Thyroid gland (tissue), 4 donors: ENCODE measurements at regions not wholly inside any gene's neighbourhood (a gene's known extent, or its start where the extent isn't known, plus 50 kb on each side); places are given as distances from the start of the nearest gene placed in this dataset.

Experiments used
- DNase-seq, 2 donors: peaks; one replicate each; pipeline ENCODE4 v3.0.0-alpha.2; 2019
- H3K27ac ChIP-seq, 3 donors: fragments of 200-600 bp; sonication (generic); 1 replicate in 2 of 3; 2 replicates in 1 of 3; pipeline ENCODE4 v1.5.1; 2016 to 2019; ENCODE audit warnings: mild to moderate bottlenecking in 1 of 3, moderate library complexity in 1 of 3
- H3K27me3 ChIP-seq: fragments of 200-600 bp; sonication (generic); one replicate; pipeline ENCODE4 v1.5.1; 2019
- H3K36me3 ChIP-seq, 2 donors: fragments of 200-600 bp; sonication (generic); one replicate each; pipeline ENCODE4 v1.5.1; 2016 to 2019
- H3K4me1 ChIP-seq, 2 donors: fragments of 200-600 bp; sonication (generic); one replicate each; pipeline ENCODE4 v1.5.1; 2017 to 2019
- H3K4me3 ChIP-seq, 3 donors: fragments of 200-600 bp; sonication (generic); replicated peaks in 1 of 3; 1 replicate in 2 of 3; 2 replicates in 1 of 3; pipeline ENCODE4 v1.5.1; 2016; ENCODE audit warnings: mild to moderate bottlenecking in 1 of 3
- H3K9me3 ChIP-seq: fragments of 200-600 bp; sonication (generic); one replicate; pipeline ENCODE4 v1.5.1; 2017
- CTCF ChIP-seq, 6 experiments: fragments of 200-600 bp in 3 of 6; fragments of 450-650 bp in 3 of 6; sonication (generic) in 3 of 6; IDR thresholded peaks; one replicate each; pipeline ENCODE4 v1.5.1; 2016 to 2019; ENCODE audit warnings: antibody characterized with exemption in 6 of 6, mild to moderate bottlenecking in 2 of 6, inconsistent platforms in 1 of 6, moderate library complexity in 1 of 6
- POLR2A ChIP-seq, 2 donors: fragments of 450-650 bp; IDR thresholded peaks; one replicate each; pipeline ENCODE4 v1.6.1; 2017; ENCODE audit warnings: antibody characterized with exemption in 2 of 2, mild to moderate bottlenecking in 2 of 2, moderate library complexity in 1 of 2
- WGBS, 2 donors: methylation state at CpG; one replicate each; pipeline ENCODE4 v1.1.5; 2017; 5-methylcytosine and 5-hydroxymethylcytosine counted together
- intact Hi-C: fragments of 100-400 bp; cut with DNase I; formaldehyde crosslinking; loops from one replicate; pipeline ENCODE4 v1.15.1; 2023

DNA sequence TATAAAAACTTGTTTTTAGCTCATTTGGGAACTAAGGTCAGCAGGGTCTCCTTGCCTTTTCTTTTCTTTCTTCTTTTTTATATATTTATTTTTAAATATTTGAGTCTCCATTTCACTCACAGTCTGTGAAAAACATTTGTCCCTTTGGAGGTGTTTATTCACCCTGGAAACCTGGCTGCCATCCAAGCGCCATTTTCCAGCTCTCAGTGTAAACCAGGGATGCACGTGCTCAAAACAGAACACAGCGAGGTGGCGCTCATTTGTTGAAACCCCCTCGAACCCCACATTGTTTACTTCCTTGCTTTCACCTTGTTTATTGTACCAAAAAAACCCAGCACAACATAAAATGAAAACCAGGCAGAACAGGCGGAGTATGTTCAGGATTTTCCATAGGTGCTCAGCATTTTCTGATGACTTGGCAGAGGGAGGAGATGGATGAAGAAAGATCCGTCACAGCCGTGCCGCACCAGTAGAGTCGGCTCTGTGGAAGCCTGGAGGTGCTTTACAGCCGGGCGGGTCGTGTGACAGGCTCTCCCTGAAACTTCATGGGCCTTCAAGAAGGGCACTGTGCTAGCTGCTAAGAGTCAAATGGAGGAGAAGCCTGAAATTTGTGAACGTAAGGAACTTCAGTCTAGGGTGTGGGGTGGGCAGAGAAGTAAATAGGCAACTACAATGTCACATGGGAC is 284.4 kb downstream of the FOXL1 start:
- H3K9me3 ChIP-seq: no peaks in the 10 kb centered on the region
- H3K36me3 ChIP-seq: no peaks in the 10 kb centered on the region
- intact Hi-C loops: no loop called here
- DNase-seq: peak in 1 of 2 donors; percentile 14
- no peak overlapping the region for H3K4me3 ChIP-seq
- 53 to 55% methylated on average over 14 of the region's 14 CpGs for WGBS, 2 donors
- no peaks in the 10 kb centered on the region for H3K27me3 ChIP-seq
- no peak overlapping the region for H3K27ac ChIP-seq
- TF ChIP-seq CTCF (IDR thresholded peaks at IDR 0.05) (no peak), POLR2A (IDR thresholded peaks at IDR 0.05) (no peak)
- H3K4me1 ChIP-seq: no peaks in the 10 kb centered on the region

GRCh38 chr16:86863609-86864008 is 285.3 kb downstream of the FOXL1 start:
- Histone ChIP-seq H3K9me3 (no peaks in the 10 kb centered on the region), H3K4me3 (no peak overlapping the region), H3K27me3 (no peaks in the 10 kb centered on the region), H3K4me1 (no peaks in the 10 kb centered on the region), H3K27ac (no peak overlapping the region), H3K36me3 (no peaks in the 10 kb centered on the region)
- WGBS, 2 donors: 88 to 89% methylated on average over 7 of the region's 7 CpGs
- intact Hi-C loops: no loop called here
- no peak for DNase-seq
- TF ChIP-seq POLR2A (IDR thresholded peaks at IDR 0.05) (no peak), CTCF (IDR thresholded peaks at IDR 0.05) (no peak)

DNA sequence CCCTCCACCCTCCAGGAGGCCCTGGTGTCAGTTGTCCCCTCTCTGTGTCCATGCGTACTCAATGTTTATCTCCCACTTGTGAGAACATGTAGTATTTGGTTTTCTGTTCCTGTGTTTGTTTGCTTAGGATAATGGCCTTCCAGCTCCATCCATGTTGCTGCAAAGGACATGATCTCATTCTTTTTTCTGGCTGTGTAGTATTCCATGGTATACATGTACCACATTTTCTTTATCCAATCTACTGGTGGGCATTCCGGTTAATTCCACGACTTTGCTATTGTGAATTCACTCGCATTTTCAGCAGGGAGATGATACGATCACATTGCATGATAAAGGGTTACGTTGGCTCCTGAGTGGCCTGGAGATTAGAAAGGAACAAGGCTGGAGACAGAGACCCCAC is 286.2 kb downstream of the FOXL1 start:
- intact Hi-C loops: no loop called here
- WGBS, 2 donors: 89 to 93% methylated on average over 6 of the region's 6 CpGs

GRCh38 chr16:86865851-86866662 is 287.7 kb downstream of the FOXL1 start:
- peak; percentile 20 to 26 for DNase-seq
- WGBS, 2 donors: 55 to 56% methylated on average over 17 to 22 of the region's 23 CpGs
- H3K4me3 ChIP-seq: no peak overlapping the region
- H3K27me3 ChIP-seq: no peaks in the 10 kb centered on the region
- TF ChIP-seq POLR2A (IDR thresholded peaks at IDR 0.05) (no peak), CTCF (IDR thresholded peaks at IDR 0.05) (no peak)
- no peaks in the 10 kb centered on the region for H3K9me3 ChIP-seq
- no peak overlapping the region for H3K27ac ChIP-seq
- intact Hi-C loops: no loop called here
- H3K4me1 ChIP-seq: no peaks in the 10 kb centered on the region
- H3K36me3 ChIP-seq: no peaks in the 10 kb centered on the region

More for the DNA sequence above, 286.2 kb downstream of the FOXL1 start:
- no peak for DNase-seq
- no peaks in the 10 kb centered on the region for H3K9me3 ChIP-seq
- no peak overlapping the region for H3K27ac ChIP-seq
- no peak overlapping the region for H3K4me3 ChIP-seq
- TF ChIP-seq CTCF (IDR thresholded peaks at IDR 0.05) (no peak), POLR2A (IDR thresholded peaks at IDR 0.05) (no peak)
- H3K4me1 ChIP-seq: no peaks in the 10 kb centered on the region
- H3K27me3 ChIP-seq: no peaks in the 10 kb centered on the region
- no peaks in the 10 kb centered on the region for H3K36me3 ChIP-seq
